GM18870 (cell line): ENCODE measurements at regions not wholly inside any gene's neighbourhood (a gene's known extent, or its start where the extent isn't known, plus 50 kb on each side); places are given as distances from the start of the nearest gene placed in this dataset.
"Not testable (repeated sequence)": the region's sequence is repeated elsewhere in the genome, so short reads cannot be mapped to it uniquely, and the experiment has no call there.

Experiments
- ATAC-seq: cut with Tn5 transposase; IDR thresholded peaks from one replicate; pipeline ENCODE4 v1.9.1; 2021; ENCODE audit warnings: moderate library complexity; ENCODE audit not compliant: unreplicated experiment

DNA sequence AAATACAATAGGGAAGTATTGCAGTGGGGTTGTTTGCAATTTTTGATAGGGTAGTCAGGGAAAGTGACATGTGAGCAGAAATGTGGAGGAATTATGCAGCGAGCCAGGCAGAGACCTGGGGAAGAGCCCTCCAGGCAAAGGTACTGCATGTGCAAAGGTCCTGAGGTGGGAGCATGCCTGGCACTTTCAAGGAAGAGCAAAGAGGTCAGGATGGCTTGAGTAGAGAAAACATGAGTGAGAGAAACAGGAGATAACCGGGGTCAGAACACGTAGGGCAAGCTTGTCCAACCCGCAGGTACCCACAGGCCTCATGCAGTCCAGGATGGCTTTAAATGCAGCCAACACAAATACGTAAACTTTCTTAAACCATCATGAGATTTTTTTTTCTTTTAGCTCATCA lies 71.0 kb downstream of the COQ2 start:
- no peak for ATAC-seq

DNA sequence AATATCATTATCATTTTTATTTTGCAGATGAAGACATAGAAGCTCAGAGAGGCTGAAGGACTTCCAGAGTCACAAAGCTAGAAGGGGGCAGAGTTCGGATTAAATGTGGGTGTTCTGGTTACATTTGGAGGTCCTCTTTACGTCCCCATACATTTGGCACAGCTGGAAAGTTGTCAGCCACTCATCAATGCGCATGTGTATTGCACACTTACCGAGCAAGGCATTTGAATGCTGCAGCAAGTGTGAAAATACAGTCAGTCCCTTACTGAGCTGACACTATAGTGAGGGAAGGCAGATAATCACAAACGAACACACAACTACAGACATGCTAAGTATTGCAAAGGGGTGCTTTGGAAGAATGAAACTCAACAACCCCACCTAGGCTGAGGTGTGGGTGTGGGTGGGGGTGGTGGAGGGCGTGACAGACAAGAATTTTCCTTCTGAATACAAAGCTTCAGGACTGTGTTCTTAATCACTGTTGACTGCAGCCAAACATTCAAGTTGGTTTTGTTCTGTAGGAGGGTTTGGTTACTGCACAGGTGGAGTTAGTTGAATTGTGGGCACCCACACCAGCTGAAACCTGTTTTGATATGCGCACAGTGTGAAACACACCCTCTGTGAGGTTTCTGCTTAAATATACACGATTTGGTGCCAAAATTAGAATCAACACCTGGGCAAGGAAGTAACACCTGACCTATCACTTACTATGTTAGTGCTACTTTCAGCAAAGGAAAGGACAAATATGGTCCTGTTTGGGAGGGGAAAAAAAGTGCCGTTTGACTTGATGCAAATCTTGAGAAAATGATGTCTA lies 72.4 kb downstream of the COQ2 start:
- peak; percentile 78 for ATAC-seq

DNA sequence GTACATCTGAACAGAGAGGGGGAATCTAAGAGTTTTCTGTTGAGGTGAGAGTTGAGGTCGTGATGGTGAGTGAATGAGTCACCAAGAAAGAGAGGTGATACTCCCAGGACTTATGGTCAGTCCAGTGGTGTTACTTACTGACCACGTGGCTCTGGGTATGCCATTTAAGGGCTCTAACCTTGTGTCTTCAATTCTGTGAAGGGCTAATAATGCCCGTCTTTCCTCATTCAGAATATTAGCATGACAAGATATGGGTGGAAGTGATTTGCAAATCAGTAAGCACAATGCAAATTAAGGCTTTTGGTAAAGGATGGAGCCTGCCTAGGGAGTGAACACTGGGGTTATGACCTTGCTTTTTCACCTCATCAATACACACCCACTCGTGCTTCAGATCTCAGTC lies 75.2 kb downstream of the COQ2 start:
- ATAC-seq, result no peak

DNA sequence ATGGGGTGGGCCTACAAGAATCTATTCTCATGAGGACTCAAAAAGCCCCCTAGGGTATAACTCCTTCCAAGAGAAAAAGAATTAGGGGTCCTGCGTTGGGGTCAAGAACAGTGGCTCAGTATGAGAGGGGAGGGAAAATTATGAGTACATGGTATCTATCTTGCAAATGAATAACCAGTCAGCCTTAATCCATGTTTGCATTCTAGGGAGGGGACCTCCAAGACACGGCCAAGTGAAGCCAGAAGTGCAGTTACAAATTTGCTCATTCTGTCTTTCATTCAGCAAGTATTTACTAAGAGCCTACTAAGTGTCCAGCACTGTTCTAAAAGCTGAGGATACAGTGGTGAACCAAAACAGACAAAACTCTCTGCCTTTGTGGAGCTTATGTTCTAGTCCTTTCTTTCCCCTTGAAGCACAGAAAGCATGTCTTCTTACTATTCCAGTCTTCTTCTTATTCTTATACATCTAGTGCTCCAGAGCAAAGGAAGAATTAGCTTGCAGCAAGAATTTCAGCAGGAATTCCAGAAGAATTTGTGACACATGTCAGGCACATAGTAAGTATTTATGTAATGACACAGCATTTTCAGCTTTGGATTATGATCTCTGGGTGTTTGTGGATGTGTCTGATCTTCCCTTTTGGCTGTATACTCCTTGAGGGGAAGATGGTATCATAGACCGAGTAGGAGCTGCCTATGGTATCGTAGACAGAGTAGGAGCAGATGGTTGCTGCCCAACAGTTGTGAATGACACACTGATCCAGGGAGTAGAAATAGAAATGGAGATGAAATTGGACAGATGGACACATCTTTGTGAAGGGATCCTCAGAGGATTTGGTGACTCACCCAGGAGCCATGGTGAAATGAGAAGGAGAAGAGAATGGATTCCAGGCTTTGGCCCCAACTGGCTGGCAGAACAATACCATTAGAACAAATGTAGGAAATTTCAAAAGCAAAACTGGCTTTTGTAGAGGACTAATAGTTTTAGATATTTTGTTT lies 75.9 kb downstream of the COQ2 start:
- no peak for ATAC-seq

DNA sequence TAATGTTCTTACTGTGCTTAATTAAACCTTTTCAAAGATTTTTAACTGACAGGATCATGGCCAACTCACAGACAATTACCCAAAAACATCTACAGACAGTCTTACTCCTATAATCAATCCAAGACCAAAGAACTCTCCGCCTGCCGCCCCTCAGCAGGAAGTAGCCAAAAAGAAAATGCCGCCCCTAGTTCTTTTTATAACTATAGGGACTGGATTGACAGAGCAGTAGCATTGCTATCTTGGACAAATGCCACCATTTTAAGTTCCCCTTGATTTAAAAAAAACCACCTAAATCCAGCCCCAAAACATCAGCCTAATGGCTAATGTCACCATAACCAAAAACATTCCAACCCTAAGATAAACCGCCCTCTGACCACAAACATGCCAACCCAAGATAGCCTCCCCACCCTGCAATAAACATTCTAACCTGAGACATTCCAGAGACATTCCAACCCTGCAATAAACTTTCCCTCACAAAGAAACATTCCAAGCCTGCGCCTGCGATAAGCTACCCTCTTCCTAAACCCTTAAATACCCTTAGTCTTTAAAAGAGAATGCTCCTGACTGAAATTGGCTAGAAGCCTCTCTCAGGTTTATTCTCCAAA lies 77.0 kb downstream of the COQ2 start:
- ATAC-seq, result no peak

DNA sequence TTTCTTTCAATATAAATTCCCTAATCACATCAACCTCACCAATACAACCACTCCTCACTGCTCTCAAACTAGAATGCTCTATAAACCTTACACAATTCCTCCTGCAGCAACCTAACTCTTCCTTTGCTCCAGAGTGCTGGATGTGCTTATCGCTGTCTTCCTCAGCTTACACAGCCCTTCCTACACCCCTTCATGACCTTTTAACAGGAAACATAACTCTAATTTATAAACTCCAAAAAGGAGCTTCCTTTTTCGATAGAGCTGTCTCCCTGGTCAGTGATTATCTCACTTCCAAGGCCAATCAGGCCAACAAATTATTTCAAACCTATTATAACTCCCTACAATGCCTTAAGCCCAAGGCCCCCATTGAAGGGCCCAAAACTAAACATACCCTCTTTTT lies 78.8 kb downstream of the COQ2 start:
- no peak for ATAC-seq

DNA sequence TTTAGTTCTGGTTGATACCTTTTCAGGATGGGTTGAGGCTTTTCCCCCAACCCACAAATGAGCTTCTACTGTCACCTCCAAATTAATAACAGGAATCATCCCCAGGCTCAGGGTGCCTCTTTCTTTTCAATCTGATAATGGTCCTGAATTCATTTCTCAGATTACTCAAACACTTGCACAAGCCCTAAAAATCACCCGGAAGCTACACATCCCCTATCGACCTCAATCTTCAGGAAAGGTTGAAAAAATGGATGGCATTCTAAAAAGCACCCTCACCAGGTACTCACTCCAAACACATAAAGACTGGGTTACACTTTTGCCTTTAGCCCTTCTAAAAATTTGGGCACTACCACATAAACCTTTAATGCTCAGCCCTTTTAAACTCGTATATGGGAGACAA lies 79.9 kb downstream of the COQ2 start:
- no peak for ATAC-seq

DNA sequence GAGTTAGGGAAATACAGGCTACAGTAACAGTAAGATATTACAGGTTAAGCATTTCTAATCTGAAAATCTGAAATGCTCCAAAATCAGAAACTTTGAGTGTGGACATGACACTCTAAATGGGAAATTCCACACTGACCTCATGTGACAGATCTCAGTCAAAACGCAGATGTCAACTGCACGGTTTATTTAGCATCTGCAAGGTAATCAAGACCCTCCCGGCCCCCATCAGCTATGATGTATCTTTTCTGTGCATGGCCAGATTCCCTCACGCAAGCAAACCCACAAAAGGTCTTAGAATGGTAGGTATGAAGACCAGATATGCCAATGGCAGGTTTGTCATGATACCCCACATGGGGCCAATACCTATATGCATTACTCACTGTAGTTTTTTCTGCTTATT lies 82.8 kb downstream of the COQ2 start:
- no peak for ATAC-seq

DNA sequence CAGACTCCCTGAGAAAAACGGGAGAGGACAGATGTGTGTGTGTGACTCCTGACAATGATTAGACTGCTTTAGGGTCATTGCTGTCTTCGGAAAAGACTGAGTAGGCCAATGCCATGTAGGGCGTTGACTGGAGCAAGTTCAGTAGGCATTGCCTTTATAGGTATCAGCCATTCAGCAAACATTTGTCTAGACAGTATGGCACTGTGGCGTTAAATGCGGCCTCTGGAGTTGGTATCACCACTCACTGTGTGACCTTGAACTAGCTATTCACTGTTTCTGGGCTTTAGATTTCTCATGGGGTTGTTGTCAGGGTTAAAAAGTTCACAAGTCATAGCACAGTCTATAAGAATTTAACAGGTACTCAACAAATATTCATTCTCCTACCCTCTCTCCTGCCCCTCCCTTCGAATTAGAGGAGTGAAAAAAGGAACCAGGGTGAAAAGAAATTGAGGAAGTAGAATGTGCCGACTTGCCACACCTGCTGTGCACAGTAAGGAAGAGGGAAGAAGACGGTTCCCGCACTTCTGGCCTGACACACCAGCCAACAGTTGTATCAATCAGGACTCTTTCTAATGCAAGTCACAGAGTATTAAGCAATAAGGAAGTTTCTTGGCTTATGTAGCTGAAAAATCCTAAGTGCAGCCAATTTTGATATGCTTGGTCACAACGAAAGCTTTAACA lies 83.2 kb upstream of the PLAC8 start:
- ATAC-seq, result no peak

DNA sequence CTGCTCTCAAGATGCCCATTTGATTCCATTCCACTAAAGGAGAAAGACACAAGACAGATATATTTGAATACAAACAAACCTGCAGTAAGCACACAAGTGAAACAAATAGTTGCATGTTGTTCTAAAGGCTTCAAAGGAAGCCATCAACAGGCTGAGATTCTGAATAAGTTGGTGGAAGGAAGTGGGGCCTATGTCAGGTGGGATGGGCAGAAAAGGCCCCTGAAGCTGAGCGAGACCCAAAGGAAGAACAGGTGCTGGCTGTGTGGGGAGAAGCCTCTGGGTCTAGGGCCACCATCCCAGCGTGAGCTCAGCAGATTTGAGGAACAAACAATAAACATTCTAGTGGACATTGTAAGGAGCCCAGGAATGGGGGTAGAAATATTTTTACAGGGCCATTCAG lies 82.4 kb upstream of the PLAC8 start:
- ATAC-seq, result no peak

DNA sequence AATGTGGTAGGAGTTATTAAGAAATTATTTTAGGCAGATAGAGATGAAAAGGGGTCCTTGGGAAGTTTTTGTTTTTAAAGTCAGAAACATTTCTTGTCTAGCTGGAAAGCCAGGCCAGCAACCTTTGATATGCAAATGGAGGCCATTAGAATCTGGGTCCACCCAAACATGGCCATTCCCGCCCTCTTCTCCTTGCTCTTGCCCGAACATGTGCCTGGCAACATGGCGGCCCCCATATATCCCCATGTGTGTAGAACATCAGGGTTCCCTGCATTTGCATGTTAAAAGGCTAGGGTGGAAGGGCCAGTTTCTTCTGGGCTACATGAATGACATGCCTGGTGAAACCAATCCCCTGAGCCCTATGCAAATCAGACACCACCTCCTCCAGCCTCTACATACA lies 80.7 kb upstream of the PLAC8 start:
- no peak for ATAC-seq

DNA sequence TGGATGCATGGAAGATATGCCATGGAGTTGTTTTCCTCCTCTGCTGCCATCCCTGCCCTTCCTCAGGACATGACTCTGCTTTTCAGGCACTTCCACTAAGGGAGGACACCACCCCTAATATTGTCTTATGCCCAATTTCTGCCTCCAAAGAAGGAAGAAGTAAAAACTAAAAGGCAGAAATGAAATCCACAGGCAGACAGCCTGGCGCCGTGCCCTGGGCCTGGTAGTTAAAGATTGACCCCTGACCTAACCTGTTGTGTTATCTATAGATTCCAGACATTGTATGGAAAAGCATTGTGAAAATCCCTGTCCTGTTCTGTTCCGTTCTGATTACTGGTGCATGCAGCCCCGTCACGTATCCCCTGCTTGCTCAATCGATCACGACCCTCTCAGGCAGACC lies 80.1 kb upstream of the PLAC8 start:
- not testable (repeated sequence) for ATAC-seq

DNA sequence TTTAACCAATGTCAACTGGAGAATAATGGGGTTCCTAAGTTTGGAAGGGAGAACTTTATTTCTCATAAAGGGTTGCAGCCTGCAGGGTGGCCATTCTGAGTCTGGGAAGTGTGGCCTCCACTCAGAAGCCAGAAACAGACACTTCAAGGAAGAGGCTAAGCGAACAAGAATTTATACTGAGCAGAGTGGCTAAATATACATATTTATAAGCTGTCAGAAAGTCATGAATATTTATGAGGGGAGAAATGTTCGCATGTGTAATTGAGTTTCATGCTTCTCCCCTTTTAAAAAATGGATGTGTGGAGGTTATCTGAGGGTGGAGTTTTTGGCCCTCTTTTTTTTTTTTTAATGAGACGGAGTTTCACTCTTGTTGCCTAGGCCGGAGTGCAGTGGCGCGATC lies 78.1 kb upstream of the PLAC8 start:
- ATAC-seq, result no peak

DNA sequence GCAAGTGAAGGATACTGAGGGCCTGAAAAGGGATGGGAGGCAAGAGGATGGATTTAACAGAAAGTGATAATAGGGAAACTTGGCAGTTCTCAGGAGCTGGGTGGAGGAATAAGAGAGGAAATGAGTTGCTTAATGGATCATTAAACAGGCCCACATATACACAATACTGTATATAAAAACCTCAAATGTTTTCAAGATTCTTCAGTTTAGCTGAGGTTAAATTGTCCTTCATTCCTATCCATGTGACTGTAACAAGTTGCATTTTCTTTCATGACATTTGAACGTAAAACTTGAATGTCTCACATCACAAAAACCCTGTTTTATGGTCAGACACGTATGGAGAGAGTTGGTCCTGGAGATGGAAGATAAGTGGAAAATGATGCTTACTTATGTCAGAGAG lies 76.5 kb upstream of the PLAC8 start:
- no peak for ATAC-seq

DNA sequence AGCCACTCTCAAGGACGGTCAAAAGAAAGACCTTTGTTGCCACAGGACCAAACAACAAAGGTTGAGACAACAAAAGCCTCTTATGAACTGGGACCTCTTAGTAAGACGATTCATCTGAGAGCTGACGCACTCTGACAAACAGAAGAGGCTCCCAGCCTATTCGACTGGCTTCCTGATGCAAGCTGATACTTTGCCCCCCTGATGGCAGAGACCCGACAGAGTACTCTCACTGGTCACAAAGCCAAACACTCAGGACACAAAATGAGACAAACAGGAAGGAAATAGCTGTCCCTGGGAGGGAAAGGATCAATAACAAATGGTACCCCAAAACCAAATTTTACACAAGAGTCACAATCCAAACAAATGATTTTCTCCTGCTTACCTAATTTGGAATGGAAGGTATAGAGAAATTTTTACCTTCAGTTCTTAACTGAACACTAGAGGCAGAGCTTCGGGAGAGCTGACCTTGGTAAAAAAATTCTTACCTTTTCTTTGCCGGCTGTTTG lies 75.2 kb upstream of the PLAC8 start:
- no peak for ATAC-seq

DNA sequence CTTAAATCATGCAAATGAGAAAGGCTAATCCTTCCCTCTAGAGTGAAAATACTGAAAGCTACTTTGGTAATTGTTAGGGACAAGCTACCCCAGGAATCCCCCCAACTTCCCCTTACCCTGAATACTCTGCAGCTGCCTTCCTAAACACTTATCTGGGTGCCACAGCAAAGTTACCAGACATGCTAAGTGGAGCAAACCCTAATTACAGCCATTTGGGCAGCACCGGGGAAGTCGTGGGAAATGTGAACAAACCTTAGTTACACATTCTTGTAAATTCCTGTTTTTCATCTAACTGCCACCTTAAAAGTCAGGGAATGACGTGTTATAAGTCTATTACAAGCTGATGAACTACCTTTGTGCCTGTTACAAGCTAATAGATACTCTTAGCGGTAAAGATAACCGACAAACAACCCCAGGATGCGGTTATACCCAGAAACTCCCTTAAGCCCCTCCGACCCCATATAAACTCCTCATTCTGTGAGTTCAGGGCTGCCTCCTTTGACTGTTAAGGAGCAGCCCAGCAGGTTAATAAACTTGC lies 66.0 kb upstream of the PLAC8 start:
- ATAC-seq, result peak; percentile 52

DNA sequence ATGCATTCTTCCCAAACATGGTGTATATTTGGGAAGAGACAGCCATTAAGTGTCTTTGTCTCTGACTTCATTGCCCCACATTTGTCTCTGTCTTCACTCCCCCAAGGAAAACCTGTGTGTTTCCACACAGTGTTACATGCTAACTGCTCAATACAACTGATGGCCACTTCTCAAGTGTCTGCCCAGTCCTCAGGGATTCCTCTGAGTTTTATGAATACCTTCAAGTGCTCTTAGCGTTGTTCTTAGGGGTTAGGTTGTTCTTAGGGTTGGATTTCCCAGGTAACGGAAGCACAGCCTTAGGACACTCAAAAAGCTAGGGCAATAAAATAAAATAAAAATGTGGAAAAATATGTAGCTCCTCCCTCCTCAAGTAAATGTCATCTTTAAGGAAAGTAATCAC lies 64.7 kb upstream of the PLAC8 start:
- no peak for ATAC-seq

DNA sequence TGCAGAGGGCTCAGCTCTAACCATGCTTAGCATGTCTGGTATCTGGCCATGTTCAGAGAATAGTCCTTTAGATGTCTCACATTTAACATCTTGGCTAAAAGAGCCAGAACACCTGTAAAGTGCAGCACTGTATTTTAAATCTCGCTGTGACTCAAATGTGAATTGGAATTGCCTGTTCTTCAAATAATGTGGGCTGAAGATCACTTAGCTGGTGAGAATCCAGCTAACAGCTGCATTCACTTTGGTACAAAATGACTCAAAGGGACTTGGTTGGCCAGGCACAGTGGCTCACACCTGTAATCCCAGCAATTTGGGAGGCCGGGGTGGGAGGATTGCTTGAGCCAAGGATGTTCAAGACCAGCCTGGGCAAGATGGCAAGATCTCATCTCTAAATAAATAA lies 63.5 kb upstream of the PLAC8 start:
- ATAC-seq, result no peak

DNA sequence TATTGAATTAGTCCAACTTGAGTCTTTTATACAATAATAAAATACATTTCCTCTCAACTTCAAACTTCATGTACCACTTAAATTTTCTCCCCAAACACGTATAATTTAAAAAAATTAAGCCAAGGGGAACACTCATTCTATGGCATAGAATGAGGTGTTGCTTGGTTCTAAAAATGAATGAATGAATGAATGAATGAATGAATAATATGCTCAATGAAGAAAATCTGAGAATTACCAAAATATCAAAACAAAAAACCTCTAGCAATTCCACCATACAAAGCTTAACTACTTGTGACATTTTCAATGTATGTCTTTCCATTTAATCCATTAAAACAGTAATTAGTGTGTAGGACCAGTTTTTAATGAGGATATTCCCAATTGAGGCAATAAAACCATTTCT lies 62.7 kb upstream of the PLAC8 start:
- ATAC-seq, result no peak

DNA sequence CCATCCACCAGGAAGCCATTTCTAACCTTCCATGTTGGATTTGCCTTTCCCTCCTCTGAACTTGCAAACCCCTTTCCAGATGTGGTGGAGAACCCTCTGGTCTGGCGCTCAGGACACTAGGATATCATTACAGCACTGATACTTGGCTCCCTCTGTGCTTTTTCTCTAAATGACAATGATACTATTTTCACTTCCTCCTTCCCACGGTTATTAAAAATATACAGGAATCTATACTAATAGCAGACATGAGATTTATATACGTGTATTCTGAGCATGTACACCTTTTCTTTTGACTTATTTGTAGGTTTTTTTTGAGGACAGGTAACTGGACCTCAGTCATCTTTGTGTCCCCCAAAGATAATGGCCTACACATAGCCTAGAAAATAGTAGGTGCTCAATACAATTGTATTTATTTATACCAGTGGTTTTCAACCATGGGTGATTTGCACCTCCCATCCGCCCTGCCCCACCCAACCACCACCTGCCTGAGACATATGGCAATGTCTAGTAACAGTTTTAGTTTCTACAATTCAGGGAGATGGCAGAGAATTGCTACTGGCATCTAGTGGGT lies 60.4 kb upstream of the PLAC8 start:
- ATAC-seq, result peak; percentile 56
